Suprapubic skin (tissue), 4 donors: ENCODE measurements at regions not wholly inside any gene's neighbourhood (a gene's known extent, or its start where the extent isn't known, plus 50 kb on each side); places are given as distances from the start of the nearest gene placed in this dataset.

ENCODE experiments used
- CTCF ChIP-seq, 2 donors: fragments of 200-600 bp in 1 of 2; fragments of 450-650 bp in 1 of 2; sonication (generic) in 1 of 2; IDR thresholded peaks; one replicate each; pipeline ENCODE4 v1.5.1; 2016 to 2019; ENCODE audit warnings: antibody characterized with exemption in 2 of 2, mild to moderate bottlenecking in 1 of 2, moderate library complexity in 1 of 2
- POLR2A ChIP-seq, 2 donors: fragments of 450-650 bp; IDR thresholded peaks; one replicate each; pipeline ENCODE4 v1.6.1; 2017; ENCODE audit warnings: antibody characterized with exemption in 2 of 2, mild to moderate bottlenecking in 2 of 2, moderate library complexity in 2 of 2
- POLR2AphosphoS5 ChIP-seq, 3 donors: sonication (generic); formaldehyde crosslinking; IDR thresholded peaks; one replicate each; pipeline ENCODE4 v1.6.1; 2017; ENCODE audit warnings: antibody characterized with exemption in 3 of 3

GRCh38 chr6:93896081-93896480, 476.7 kb upstream of the EPHA7 start:
- no peak for TF ChIP-seq POLR2AphosphoS5 (IDR thresholded peaks at IDR 0.05)
- no peak for TF ChIP-seq CTCF (IDR thresholded peaks at IDR 0.05)
- TF ChIP-seq POLR2A (IDR thresholded peaks at IDR 0.05) = no peak
